ENCODE measurements at regions not wholly inside any gene's neighbourhood (a gene's known extent, or its start where the extent isn't known, plus 50 kb on each side); places are given as distances from the start of the nearest gene placed in this dataset.
"Not testable (repeated sequence)": the region's sequence is repeated elsewhere in the genome, so short reads cannot be mapped to it uniquely, and the experiment has no call there.

DNA sequence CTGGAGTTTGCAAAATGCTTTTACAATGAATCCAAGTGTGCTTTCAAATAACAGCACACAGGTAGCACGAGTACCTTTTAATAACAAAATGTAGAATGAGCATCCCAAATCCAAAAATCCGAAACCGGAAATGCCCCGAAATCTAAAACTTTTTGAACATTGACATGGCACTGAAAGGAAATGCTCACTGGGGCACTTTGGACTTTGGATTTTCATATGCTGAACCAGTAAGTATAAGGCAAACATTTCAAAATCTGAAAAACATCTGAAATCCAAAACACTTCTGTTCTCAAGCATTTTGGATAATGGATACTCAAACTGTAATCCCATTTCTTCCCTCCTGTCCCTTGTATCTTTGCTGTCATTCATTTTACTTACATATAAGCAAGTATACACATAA lies 50.1 kb downstream of the GCNT4 start:
- DNase-seq: no peak

DNA sequence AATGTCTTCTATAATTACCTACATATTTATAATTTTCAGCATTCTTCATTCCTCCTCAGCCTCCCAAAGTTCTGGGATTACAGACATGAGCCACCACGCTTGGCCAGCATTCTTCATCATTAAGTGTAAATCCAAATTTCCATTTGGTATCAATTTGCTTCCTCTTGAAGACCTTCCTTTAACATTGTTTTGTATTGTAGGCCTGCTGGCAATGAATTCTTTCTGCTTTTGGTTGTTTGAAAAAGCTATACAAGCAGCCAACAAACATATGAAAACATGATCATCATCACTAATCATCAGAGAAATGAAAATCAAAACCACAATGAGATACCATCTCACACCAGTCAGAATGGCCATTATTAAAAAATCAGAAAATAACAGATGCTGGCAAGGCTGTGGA lies 56.4 kb downstream of the GCNT4 start:
- DNase-seq: no peak

DNA sequence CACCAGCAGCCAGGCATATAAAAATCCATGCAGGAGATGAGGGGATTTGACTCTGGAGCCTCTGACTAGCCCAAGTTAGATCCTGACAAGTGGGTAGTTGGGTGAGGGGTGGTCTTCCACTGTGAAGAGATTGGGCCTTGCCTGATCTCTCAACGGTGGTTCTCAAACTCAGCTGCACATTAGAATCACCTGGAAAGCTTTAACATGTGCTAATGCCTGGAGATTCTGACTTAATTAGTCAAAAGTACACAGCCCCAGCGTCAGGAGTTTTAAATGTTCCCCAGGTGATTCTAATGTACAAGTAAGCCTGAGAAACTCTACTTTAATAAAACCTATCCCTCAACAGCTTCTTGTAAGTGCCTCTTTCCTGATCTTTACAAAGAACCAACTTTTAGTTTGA lies 57.5 kb downstream of the GCNT4 start:
- no peak for DNase-seq

DNA sequence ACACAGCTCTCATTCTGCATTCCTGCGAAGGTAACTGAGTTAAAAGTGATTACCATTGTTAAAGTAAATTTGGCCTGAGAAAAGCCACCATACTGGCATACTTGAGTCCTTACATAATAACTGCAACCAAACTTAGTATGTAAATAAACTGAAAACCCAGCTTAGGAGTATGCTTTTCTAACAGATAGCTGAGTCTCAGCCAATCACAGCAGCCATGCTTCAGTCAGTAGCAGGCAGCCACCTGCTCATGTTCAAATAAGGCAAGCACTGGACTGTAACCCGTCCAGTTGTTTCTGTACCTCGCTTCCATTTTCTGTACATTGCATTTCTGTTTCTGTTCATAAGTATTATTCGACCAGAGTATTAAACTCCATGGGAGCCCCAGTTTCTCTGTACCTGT lies 58.6 kb downstream of the GCNT4 start:
- no peak for DNase-seq

DNA sequence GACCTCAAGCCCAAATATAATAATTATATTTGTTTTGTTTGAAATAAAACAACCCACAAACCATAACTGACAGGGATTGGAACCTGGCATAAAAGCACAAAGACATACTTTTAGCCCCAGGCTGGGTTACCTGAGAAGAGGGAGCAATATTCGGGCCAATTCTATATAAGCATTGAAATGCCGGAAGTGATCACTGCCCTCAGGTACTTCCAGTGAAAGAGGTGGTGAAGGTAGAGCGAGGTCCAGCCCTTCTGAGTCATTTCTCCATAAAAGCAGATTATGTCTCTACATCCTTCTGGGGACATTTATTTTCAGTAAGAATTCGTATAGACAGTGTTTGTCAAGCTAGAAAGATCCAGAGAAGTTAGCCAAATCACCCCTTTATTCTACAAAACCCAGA lies 59.6 kb downstream of the GCNT4 start:
- DNase-seq: no peak

DNA sequence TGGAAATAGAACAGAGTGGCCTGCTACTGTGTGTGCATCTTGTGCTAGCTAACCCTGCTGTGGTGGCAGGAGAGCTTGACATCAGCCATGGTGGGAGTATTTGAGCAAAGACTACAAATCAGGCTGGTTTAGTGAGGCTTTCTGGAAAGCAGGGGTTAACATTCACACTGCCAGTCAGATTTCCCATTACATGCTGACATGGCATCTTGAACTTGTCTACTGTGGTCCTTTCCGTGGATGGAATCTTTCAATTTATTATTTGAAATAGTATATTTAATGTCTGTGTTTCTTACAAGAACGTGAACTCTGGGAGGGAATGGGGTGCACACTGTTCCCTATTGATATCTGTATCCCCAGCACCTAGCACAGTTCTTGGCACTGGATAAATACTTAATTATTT lies 60.8 kb downstream of the GCNT4 start:
- DNase-seq: no peak

DNA sequence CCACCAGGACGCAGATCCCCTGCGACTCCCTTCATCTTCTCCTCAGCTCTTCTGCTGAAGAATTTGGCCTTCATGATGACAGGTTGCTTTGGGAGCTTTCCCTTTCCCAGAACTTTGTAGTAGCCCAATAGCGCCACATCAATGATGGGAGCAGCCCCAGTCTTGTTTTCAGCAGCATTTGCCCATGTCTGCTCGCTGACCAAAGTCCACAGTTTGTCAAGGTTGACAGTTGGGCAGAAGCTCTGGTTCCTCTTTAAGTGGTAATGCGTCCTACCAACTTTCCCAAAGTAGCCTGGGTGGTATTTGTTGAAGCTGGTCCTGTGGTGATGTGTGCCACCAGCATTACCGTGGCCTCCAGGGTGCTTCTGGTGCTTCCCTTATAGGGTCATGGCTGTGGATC lies 62.2 kb downstream of the GCNT4 start:
- DNase-seq: no peak

DNA sequence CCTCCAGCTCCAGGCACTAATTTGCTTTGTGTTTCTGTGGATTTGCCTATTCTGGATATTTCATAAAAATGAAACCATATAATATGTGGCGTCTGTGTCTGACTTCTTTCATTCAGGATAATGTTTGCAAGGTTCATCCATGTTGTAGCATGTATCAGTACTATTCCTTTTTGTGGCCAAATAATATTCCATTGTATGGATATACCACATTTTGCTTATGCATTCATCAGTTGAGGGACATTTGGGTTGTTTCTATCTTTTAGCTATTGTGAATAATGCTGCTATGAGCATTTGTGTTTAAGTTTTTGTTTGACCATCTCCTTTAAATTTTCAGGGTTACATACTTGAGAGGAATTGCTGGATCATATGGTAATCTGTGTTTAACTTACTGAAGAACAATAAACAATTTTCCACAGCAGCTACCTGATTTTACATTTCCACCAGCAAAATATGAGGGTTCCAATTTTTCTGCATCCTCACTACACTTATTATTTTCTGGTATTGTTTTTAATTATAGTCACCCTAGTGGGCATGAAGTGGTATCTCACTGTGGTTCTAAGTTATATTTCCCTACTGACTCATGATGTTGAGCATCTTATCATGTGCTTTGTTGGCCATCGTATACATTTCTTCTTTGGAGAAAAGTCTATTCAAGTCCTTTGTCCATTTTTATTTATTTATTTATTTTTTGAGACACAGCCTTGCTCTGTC lies 63.9 kb downstream of the GCNT4 start:
- DNase-seq: no peak

DNA sequence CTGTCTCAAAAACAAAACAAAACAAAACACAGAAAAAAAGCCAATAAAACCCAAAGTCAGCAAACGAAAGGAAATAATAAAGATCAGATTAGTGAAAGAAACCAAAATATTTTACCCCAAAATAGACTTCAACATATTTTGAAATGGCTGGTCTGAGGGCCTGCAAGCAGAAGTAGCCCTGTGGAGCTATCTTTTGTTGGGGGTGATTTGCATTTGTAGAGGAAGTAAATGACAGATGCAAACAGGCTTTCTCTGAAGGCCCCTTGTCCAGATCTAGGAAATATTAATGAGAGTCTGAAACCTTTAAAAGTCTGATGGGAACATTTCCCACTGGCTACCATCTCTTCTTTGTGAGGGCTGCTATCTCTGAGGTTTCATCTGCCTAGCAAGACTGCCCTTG lies 74.0 kb downstream of the GCNT4 start:
- no peak for DNase-seq

DNA sequence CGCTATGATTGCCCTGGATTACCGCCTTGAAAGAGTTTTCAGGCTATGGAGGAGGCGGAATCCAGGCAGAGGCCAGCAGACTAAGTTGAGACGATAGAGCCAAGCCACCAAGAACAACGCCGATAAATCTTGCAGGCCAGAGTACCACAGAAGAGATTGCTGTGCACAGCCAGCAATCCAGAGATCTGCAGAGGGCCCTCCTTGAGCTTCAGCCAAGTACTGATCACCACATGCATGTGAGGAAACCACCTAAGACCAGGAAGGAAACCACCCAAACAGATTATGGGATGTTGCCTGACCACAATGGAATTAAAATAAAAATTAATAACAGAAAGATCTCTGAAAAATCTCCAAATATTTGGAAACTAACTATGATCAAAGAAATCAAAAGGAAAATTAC lies 74.9 kb downstream of the GCNT4 start:
- no peak for DNase-seq

DNA sequence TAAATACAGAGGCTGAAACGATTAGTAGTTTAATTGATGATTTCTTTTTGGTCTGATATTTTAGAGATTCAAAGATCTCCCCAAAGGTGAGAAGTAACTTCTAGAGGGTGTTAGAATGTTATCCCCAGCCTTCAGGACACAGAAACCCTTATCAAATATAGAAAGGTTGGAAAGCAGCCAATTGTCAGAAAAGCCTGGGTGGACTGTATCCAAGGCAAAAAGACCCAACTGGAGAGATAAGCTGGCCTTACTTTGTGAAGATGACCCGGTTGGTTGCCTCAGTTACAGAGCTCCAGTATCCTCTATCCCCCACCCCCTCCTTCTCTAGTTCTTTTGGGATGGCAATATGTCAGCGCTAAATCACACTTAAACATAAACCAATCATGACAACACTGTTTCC lies 75.7 kb downstream of the GCNT4 start:
- DNase-seq: no peak

DNA sequence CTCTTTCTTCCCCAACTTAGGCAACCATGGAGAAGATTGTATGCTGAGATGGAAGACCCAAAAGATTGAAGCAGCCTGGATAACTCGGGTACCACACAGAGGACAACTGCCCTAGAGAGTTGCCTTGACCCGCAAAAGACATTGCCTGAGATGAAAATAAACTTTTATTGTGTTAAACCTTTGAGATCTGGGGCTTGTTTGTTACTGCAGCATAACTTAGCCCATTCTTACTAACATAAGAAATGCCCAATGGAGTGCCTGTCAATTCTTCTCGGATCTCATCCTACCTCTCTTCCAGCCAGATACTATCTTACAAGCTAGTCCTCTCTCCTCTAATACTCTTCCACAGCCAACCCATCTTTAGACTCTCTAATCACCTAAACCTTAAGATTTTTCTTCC lies 76.8 kb downstream of the GCNT4 start:
- DNase-seq: no peak

DNA sequence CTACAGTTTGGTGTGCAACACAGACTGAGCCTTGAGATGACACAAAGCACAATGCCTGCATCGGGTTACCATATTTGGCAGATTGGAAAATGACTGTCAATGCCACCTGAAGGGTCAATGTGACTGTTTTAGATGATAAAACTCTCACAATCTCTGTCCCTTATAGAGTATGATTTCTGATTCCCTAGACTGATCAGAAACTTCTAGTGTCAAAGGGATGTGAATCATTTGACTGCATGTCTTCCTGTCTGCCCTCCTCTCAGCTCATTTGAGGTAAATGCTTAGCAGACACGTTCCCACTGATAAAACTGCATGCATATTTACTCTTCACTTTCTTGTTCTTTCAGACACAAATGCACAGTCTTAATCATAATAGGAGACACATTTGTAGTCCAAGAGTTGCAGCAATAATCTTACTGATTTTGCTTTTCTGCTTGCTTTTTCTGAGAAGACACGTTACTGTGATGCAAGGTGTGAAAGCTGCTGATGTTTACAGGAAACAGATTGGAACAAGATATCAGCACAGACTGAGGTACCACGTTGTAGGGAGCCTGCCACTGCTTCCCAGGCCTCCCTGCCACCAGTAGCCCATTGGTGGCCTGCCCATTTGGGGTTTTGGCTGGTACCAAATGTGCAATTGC lies 77.8 kb downstream of the GCNT4 start:
- DNase-seq: no peak

DNA sequence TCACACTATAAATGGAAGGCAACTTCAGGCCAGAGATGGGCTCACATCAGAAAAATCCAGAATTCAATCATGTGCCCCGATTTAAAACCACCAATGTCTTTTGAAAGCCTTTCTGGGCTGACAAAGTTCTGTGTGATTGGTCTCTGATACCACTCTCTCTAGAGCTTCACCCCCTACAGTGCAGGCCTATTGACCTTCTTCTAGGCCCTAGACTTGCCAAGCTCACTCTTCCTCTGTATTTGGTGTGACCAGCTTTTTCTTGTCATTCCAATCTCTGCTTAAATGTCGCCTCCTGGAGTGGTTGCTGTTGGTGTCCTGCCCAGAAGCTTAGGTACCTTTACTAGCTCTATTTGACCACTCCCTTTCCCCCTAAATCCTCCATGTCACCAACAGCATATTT lies 78.7 kb downstream of the GCNT4 start:
- no peak for DNase-seq

DNA sequence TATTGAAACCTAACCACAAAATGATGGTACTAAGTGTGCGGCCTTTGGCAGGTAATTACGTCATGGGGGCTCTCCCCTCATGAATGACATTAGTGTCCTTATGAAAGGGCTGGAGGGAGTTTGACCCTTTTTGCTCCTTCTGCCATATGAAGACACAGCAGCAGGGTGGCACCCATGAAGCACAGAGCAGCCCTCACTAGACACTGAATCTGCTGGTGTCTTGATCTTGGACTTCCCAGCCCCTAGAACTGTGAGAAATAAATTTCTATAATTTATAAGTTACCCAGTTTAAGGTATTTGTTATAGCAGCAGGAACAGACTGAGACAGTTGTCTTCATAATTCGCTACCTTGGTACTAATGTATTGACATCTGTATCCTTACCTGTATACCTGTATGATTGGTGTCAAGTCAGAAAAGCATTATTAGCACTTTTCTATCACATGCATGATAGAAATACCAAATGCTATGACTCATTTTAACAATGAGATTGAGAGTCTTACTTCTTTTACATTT lies 80.4 kb downstream of the GCNT4 start:
- DNase-seq: no peak

DNA sequence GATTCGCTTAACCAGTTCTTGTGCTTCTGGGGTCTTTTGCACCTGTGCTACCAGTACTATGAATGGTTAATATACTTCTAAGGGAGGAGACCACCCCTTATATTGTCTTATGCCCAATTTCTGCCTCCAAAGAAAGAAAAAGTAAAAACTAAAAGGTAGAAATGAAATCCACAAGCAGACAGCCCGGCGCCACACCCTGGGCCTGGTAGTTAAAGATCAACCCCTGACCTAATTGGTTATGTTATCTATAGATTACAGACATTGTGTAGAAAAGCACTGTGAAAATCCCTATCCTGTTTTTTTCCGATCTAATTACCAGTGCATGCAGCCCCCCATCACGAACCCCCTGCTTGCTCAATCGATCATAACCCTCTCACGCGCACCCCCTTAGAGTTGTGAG lies 81.5 kb downstream of the GCNT4 start:
- DNase-seq: not testable (repeated sequence)

DNA sequence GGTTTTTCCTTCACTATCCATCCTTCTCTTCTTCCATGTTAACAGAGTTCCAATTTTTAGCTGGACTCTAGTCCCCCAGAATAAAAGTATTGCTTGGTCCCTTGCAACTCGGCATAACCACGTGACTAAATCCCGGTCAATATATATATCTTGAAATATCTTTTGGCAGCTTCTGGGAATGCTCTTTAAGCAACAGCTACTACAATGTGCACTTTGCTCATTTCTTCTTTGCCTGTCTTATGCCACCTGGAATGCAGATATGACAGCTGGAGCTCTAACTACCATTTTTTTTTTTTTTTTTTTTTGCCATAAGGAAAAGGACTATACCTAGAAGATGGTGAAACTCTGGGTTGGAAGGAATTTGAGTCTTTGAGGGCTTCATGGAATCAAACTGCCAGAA lies 82.6 kb downstream of the GCNT4 start:
- DNase-seq: no peak

DNA sequence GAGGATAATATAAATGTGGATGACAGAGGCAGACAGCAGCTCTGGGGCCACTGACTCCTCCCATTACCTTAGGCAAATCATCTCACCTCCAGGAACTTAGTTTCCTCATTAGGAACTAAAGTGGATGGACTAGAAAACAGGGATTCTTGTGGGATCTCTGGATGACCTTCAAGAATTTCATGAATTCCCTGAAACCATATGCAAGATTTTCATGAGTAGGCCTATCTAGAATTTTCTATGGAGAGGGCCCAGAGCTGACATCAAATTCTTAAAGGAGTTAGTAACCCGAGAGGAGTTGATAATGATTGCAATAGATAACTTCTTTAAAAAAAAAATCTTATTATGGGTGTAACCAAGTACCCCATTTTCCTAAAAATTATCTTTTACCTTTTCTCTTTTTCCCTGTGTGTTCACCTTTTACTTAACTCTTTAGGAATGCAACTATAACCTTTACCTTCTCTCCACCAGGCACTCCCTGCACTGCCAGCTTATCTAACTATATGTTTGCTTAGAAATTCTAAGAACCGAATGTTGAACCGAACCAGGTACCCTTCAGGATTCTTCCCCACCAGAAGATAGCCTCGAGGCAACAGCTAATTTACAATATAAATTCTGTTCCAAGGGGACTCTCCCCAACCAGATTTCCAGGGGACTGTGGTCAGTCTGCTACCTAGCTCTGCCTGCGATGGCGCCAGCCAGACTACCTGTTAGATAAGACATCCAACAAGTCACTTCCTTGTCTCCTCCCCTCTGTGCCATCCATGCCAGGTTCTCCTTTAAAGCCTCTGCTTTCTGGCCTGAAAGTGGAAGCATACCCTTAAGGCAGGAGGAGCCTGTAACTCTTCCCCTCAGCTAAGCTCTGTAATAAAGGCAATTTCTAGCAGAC lies 86.0 kb downstream of the GCNT4 start:
- no peak for DNase-seq

DNA sequence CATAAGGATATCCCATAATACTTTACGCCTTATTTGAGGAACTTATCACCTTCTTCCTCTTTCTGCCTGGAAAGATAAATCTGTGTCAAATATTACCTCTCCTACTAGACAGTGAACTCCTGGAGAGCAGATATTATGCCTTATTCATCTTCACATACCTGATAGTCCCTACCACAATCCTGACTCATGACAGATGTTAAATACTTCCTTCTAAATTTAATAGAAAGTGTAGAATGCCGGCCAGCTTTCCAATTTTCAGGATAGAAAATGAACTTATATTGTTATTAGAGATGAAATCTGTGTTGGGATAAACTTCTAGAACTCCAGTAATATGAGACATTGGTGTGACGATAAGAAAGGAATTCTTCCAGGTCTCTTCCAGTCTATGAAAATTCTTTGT lies 89.0 kb downstream of the GCNT4 start:
- no peak for DNase-seq

DNA sequence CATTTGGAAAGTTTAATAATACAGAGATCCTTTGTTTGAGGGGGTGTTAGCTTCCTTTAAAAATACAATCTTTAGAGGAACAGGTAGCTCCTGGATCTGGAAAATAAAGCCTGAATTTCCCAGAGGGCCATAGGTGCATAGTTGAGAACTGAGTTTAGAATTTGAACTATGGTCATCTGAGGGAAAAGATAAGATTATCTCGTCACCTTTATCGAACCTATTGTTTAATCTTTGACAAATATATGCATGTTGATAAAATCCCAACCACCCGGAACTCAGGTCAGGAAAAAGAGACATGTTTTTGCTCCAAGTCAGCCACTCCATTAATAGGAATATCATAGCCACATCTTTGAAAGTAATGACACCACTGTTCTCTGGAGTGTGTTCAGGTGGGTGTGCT lies 91.7 kb upstream of the FAM169A start:
- no peak for DNase-seq

DNA sequence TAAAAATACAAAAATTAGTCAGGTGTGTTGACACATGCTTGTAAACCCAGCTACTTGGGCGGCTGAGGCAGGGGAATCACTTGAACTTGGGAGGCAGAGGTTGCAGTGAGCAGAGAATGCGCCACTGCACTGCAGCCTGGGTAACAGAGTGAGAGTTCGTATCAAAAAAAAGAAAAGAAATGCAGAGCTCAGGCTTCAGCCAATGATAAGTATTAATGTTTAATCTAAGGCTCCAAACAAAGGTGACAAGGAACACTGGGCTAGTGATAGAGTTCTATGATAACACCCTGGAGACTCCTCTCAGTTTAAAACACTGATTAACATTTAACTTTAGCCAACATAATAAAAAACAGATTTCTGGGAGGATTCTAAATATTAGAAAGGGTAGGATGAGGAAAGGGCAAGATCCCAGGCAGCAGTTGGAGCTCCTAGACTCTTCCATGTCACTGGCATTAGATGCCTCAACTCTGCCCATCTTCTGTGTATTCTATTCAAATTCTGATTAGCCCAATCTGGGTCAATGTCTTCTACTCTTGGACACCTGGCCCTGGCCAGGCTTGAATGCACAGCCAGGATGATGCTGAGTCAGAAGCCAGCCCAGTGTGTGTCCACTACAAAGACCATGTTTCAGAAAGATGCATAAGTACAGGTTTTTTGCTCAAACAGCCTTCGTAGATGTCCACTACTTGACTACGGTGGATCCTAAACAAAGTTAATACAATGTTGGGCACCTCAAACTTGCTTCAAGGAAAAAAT lies 91.0 kb upstream of the FAM169A start:
- DNase-seq: no peak

DNA sequence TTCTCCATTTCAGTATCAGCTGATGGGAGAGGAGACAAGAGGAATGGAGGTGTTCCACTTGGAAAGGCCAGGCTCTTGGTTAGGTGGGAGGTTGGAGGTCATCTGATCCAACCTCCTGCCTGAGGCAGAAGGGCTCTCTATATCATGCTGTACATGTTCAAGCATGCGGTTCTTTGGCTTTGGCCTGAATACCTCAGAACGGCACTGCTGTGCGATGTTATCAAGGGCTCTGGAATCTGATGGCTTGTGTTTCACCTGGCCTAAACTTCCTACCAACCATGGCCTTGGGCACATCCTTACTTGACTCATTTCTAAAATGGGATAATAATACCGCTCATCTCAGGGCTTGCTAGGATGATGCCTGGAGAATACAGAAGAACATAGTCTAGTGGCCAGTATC lies 90.1 kb upstream of the FAM169A start:
- DNase-seq: no peak

DNA sequence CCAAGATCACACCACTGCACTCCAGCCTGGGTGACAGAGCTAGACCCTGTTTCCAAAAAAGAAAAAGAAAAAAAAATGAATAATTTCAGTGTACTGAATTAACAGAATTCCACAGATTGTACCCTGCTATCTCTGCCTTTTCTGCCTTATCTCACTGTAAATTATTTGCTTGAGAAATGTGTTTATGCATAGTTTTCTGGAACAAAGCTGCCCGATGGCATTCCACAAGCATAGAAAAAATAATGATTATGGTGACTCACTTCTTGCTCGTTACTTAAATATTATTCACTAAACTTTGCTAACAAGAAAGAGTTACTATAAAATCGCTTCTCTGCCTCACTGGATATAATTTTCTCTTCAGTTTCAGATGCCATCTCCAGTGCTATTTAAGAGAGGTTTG lies 88.7 kb upstream of the FAM169A start:
- no peak for DNase-seq
